H1 (cell line): ENCODE measurements at regions not wholly inside any gene's neighbourhood (a gene's known extent, or its start where the extent isn't known, plus 50 kb on each side); places are given as distances from the start of the nearest gene placed in this dataset.

Source experiments
- EZH2 ChIP-seq: fragments of 200-600 bp; sonication (generic); IDR thresholded peaks from 2 replicates; pipeline ENCODE4 v1.7.1; 2012; ENCODE audit warnings: low read depth, mild to moderate bottlenecking, moderate library complexity, low read length, inconsistent platforms; ENCODE audit not compliant: severe bottlenecking
- GABPA ChIP-seq: IDR thresholded peaks from 2 replicates; pipeline ENCODE4 v1.6.1; 2011; ENCODE audit warnings: mild to moderate bottlenecking, low read length, moderate library complexity, borderline replicate concordance; ENCODE audit not compliant: insufficient read depth
- JUND ChIP-seq: IDR thresholded peaks from 2 replicates; pipeline ENCODE4 v1.6.1; 2011; ENCODE audit warnings: mild to moderate bottlenecking, improper control_type of control experiment, low read length
- KDM1A ChIP-seq: fragments of 200-600, 300-600 bp; sonication (generic); IDR thresholded peaks from 2 replicates; pipeline ENCODE4 v1.7.1; 2016; ENCODE audit warnings: mild to moderate bottlenecking, low read length, borderline replicate concordance
- NRF1 ChIP-seq: IDR thresholded peaks from 2 replicates; pipeline ENCODE4 v1.6.1; 2011; ENCODE audit warnings: mild to moderate bottlenecking, low read depth, low read length, improper control_type of control experiment
- PHF8 ChIP-seq: fragments of 200-600 bp; sonication (generic); conservative IDR thresholded peaks from 2 replicates; pipeline ENCODE4 v1.7.1; 2012; ENCODE audit warnings: low read depth, mild to moderate bottlenecking, inconsistent platforms, low read length, moderate library complexity
- POLR2A ChIP-seq, 2 experiments: IDR thresholded peaks; 1 replicate in 1 of 2; 2 replicates in 1 of 2; pipeline ENCODE4 v1.6.1; 2011; ENCODE audit warnings: low read depth in 2 of 2, low read length in 2 of 2, mild to moderate bottlenecking in 2 of 2; ENCODE audit errors: control extremely low read depth in 1 of 2
- POLR2AphosphoS5 ChIP-seq: IDR thresholded peaks from 2 replicates; pipeline ENCODE4 v1.6.1; 2011; ENCODE audit warnings: low read depth, low read length
- SIN3A ChIP-seq, 2 experiments: IDR thresholded peaks in 1 of 2; conservative IDR thresholded peaks in 1 of 2; 2 replicates each; pipeline ENCODE4 v1.6.1; 2011 to 2012; ENCODE audit warnings: low read length in 2 of 2, improper control_type of control experiment in 1 of 2, low read depth in 1 of 2, mild to moderate bottlenecking in 1 of 2
- TAF1 ChIP-seq: IDR thresholded peaks from 2 replicates; pipeline ENCODE4 v1.6.1; 2011; ENCODE audit warnings: mild to moderate bottlenecking, low read depth, low read length
- ZNF274 ChIP-seq: IDR thresholded peaks from 2 replicates; pipeline ENCODE4 v1.7.0; 2012; ENCODE audit warnings: low read length, borderline replicate concordance; ENCODE audit errors: extremely low read depth
- TF ChIP-seq, protein P1 (sequence below), 3 experiments: IDR thresholded peaks; 1 replicate in 2 of 3; 2 replicates in 1 of 3; pipeline versions ENCODE4 v1.5.1 to v1.6.1; 2011; ENCODE audit warnings: low read length in 3 of 3, mild to moderate bottlenecking in 3 of 3, inconsistent platforms in 2 of 3, low read depth in 1 of 3, moderate library complexity in 1 of 3; ENCODE audit not compliant: insufficient read depth in 1 of 3; ENCODE audit errors: control extremely low read depth in 1 of 3
- TF ChIP-seq, protein P2 (sequence below): IDR thresholded peaks from 2 replicates; pipeline ENCODE4 v1.6.1; 2012; ENCODE audit warnings: inconsistent platforms

DNA sequence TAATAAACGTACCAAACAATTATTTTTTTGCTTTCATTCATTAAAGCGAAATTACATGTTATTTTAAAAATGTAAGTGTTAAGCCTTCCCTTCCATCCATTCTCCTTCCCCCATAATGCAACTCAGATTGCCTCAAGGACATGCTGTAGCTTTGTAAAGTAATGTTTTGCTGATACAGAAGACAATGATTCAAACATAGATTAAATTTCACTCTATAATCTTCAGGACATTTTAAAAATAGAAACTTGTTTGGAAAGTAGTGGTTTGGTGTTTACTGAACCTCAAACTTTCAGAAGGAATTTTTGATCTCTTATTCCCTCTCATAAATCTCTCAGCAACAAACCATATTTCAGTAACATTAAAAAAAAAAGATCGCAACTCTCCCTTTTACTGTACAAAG, 350.9 kb upstream of the HSF2 start:
- TF ChIP-seq EZH2 (no peak), PHF8 (no peak), POLR2A (IDR thresholded peaks at IDR 0.05; ENCODE audit: control extremely low read depth in 1 of 2, low read depth in 2 of 2, low read length in 2 of 2) (no peak), POLR2AphosphoS5 (no peak), NRF1 (no peak), JUND (no peak), SIN3A (conservative IDR thresholded peaks at IDR 0.05 in 1 of 2, IDR thresholded peaks at IDR 0.05 in 1 of 2; ENCODE audit: low read depth in 1 of 2, low read length in 2 of 2) (no peak), TAF1 (no peak), ZNF274 (no peak), GABPA (no peak), KDM1A (no peak)
- TF ChIP-seq, protein P1, sequence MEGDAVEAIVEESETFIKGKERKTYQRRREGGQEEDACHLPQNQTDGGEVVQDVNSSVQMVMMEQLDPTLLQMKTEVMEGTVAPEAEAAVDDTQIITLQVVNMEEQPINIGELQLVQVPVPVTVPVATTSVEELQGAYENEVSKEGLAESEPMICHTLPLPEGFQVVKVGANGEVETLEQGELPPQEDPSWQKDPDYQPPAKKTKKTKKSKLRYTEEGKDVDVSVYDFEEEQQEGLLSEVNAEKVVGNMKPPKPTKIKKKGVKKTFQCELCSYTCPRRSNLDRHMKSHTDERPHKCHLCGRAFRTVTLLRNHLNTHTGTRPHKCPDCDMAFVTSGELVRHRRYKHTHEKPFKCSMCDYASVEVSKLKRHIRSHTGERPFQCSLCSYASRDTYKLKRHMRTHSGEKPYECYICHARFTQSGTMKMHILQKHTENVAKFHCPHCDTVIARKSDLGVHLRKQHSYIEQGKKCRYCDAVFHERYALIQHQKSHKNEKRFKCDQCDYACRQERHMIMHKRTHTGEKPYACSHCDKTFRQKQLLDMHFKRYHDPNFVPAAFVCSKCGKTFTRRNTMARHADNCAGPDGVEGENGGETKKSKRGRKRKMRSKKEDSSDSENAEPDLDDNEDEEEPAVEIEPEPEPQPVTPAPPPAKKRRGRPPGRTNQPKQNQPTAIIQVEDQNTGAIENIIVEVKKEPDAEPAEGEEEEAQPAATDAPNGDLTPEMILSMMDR (IDR thresholded peaks at IDR 0.05; ENCODE audit: control extremely low read depth in 1 of 3, insufficient read depth in 1 of 3, low read depth in 1 of 3, low read length in 3 of 3): no peak
- TF ChIP-seq, protein P2, sequence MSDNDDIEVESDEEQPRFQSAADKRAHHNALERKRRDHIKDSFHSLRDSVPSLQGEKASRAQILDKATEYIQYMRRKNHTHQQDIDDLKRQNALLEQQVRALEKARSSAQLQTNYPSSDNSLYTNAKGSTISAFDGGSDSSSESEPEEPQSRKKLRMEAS: no peak
